Lower leg skin (tissue), 3 donors: ENCODE measurements at regions not wholly inside any gene's neighbourhood (a gene's known extent, or its start where the extent isn't known, plus 50 kb on each side); places are given as distances from the start of the nearest gene placed in this dataset.

Experiments used
- CTCF ChIP-seq, 3 donors: fragments of 450-650 bp; IDR thresholded peaks; one replicate each; pipeline ENCODE4 v1.5.1; 2016; ENCODE audit warnings: antibody characterized with exemption in 3 of 3, mild to moderate bottlenecking in 3 of 3, moderate library complexity in 2 of 3
- POLR2A ChIP-seq, 2 donors: fragments of 450-650 bp; IDR thresholded peaks; one replicate each; pipeline ENCODE4 v1.6.1; 2016 to 2017; ENCODE audit warnings: antibody characterized with exemption in 2 of 2, mild to moderate bottlenecking in 1 of 2, moderate library complexity in 1 of 2

- no peak for TF ChIP-seq CTCF (IDR thresholded peaks at IDR 0.05)
- TF ChIP-seq POLR2A (IDR thresholded peaks at IDR 0.05), result no peak
These were observed 90.9 kb upstream of the MDM1 start for GRCh38 chr12:68422956-68423574.
